ENCODE measurements at regions not wholly inside any gene's neighbourhood (a gene's known extent, or its start where the extent isn't known, plus 50 kb on each side); places are given as distances from the start of the nearest gene placed in this dataset.

- TF ChIP-seq POLR2A (IDR thresholded peaks at IDR 0.05) (no peak), CTCF (IDR thresholded peaks at IDR 0.05) (no peak)
Observed at GRCh38 chr3:20422391-20422790, 236.4 kb upstream of the SGO1 start.

Data from vagina (tissue), 2 donors.